H9 (cell line): ENCODE measurements at regions not wholly inside any gene's neighbourhood (a gene's known extent, or its start where the extent isn't known, plus 50 kb on each side); places are given as distances from the start of the nearest gene placed in this dataset.

Source experiments
- DNase-seq: peaks from one replicate; pipeline ENCODE4 v3.0.0-alpha.2; 2017
- H2AFZ ChIP-seq: one replicate; pipeline ENCODE4 v1.6.1; 2013; ENCODE audit warnings: mild to moderate bottlenecking, low read length, control low read depth, moderate library complexity
- H2AK5ac ChIP-seq: 2 replicates; pipeline ENCODE4 v1.6.1; 2013; ENCODE audit warnings: low read length, control low read depth, mixed read lengths; ENCODE audit not compliant: insufficient read length
- H2BK120ac ChIP-seq: one replicate; pipeline ENCODE4 v1.6.1; 2013; ENCODE audit warnings: low read depth, mild to moderate bottlenecking, low read length, control low read depth, inconsistent platforms; ENCODE audit not compliant: poor library complexity, severe bottlenecking
- H2BK12ac ChIP-seq: 2 replicates; pipeline ENCODE4 v1.6.1; 2013; ENCODE audit warnings: low read length, control low read depth, mixed read lengths, low read depth; ENCODE audit not compliant: insufficient read length
- H2BK15ac ChIP-seq: 2 replicates; pipeline ENCODE4 v1.6.1; 2013; ENCODE audit warnings: low read depth, low read length, control low read depth
- H2BK20ac ChIP-seq: one replicate; pipeline ENCODE4 v1.6.1; 2013; ENCODE audit warnings: low read depth, mild to moderate bottlenecking, low read length, control low read depth, inconsistent platforms; ENCODE audit not compliant: poor library complexity, severe bottlenecking
- H2BK5ac ChIP-seq: 2 replicates; pipeline ENCODE4 v1.6.1; 2013; ENCODE audit warnings: low read length, control low read depth, mixed read lengths; ENCODE audit not compliant: insufficient read length
- H3K14ac ChIP-seq: 2 replicates; pipeline ENCODE4 v1.6.1; 2013; ENCODE audit warnings: low read length, control low read depth; ENCODE audit not compliant: insufficient read depth
- H3K18ac ChIP-seq: 2 replicates; pipeline ENCODE4 v1.6.1; 2013; ENCODE audit warnings: low read depth, mild to moderate bottlenecking, mixed read lengths, low read length, control low read depth; ENCODE audit not compliant: insufficient read length
- H3K23ac ChIP-seq: 2 replicates; pipeline ENCODE4 v1.6.1; 2013; ENCODE audit warnings: low read length, control low read depth, mixed read lengths, low read depth; ENCODE audit not compliant: insufficient read length
- H3K23me2 ChIP-seq: 2 replicates; pipeline ENCODE4 v1.6.1; 2013; ENCODE audit warnings: low read depth, mild to moderate bottlenecking, mixed read lengths, low read length, control low read depth; ENCODE audit not compliant: insufficient read length, poor library complexity, severe bottlenecking
- H3K27ac ChIP-seq: 2 replicates; pipeline ENCODE4 v1.5.1; 2013; ENCODE audit warnings: low read length, control low read depth, mixed read lengths, low read depth; ENCODE audit not compliant: insufficient read length
- H3K27me3 ChIP-seq: 2 replicates; pipeline ENCODE4 v1.6.1; 2013; ENCODE audit warnings: low read length, control low read depth, inconsistent platforms; ENCODE audit not compliant: insufficient read depth
- H3K4ac ChIP-seq: 2 replicates; pipeline ENCODE4 v1.6.1; 2013; ENCODE audit warnings: low read depth, mild to moderate bottlenecking, control low read depth, inconsistent platforms, low read length, moderate library complexity
- H3K4me1 ChIP-seq: 2 replicates; pipeline ENCODE4 v1.6.1; 2013; ENCODE audit warnings: low read length, control low read depth, inconsistent platforms; ENCODE audit not compliant: insufficient read depth
- H3K4me2 ChIP-seq: 2 replicates; pipeline ENCODE4 v1.6.1; 2013; ENCODE audit warnings: low read length, control low read depth, mixed read lengths; ENCODE audit not compliant: insufficient read length, insufficient read depth
- H3K56ac ChIP-seq: 2 replicates; pipeline ENCODE4 v1.6.1; 2013; ENCODE audit warnings: low read depth, mild to moderate bottlenecking, mixed read lengths, low read length, control low read depth; ENCODE audit not compliant: insufficient read length
- H3K79me1 ChIP-seq: 2 replicates; pipeline ENCODE4 v1.6.1; 2013; ENCODE audit warnings: low read depth, mild to moderate bottlenecking, moderate library complexity, low read length, control low read depth, inconsistent platforms; ENCODE audit not compliant: insufficient read depth, poor library complexity, severe bottlenecking
- H3K79me2 ChIP-seq: 2 replicates; pipeline ENCODE4 v1.6.1; 2013; ENCODE audit warnings: low read length, control low read depth, inconsistent platforms; ENCODE audit not compliant: insufficient read depth
- H3K9ac ChIP-seq: 2 replicates; pipeline ENCODE4 v1.6.1; 2013; ENCODE audit warnings: low read length, control low read depth, mixed read lengths; ENCODE audit not compliant: insufficient read length; ENCODE audit errors: extremely low read depth
- H3K9me3 ChIP-seq: one replicate; pipeline ENCODE4 v1.6.1; 2013; ENCODE audit warnings: low read depth, low read length, inconsistent platforms; ENCODE audit not compliant: control insufficient read depth
- H3T11ph ChIP-seq: one replicate; pipeline ENCODE4 v1.6.1; 2013; ENCODE audit warnings: mild to moderate bottlenecking, low read length, control low read depth, inconsistent platforms
- H4K20me1 ChIP-seq: one replicate; pipeline ENCODE4 v1.6.1; 2013; ENCODE audit not compliant: control insufficient read depth, insufficient read length, insufficient read depth
- H4K5ac ChIP-seq: 2 replicates; pipeline ENCODE4 v1.6.1; 2013; ENCODE audit warnings: low read depth, mild to moderate bottlenecking, mixed read lengths, low read length, control low read depth; ENCODE audit not compliant: insufficient read length
- H4K8ac ChIP-seq: replicated peaks from 2 replicates; pipeline ENCODE4 v1.6.1; 2013; ENCODE audit warnings: low read length, control low read depth, mixed read lengths, low read depth; ENCODE audit not compliant: insufficient read length
- H4K91ac ChIP-seq: 2 replicates; pipeline ENCODE4 v1.6.1; 2013; ENCODE audit warnings: low read depth, mild to moderate bottlenecking, moderate library complexity, mixed read lengths, low read length, control low read depth; ENCODE audit not compliant: insufficient read length
- H3K27ac Mint-ChIP-seq, 3 experiments: 2 replicates in 2 of 3; 3 replicates in 1 of 3; pipeline ENCODE4 v1.8.0; 2020 to 2021; ENCODE audit warnings: mixed read lengths in 3 of 3, mild to moderate bottlenecking in 1 of 3, moderate library complexity in 1 of 3
- H3K27me3 Mint-ChIP-seq: 2 replicates; pipeline ENCODE4 v1.8.0; 2021; ENCODE audit warnings: low read depth, mild to moderate bottlenecking, moderate library complexity, mixed read lengths
- H3K36me3 Mint-ChIP-seq, 3 experiments: 2 replicates in 2 of 3; 3 replicates in 1 of 3; pipeline ENCODE4 v1.8.0; 2020 to 2021; ENCODE audit warnings: low read depth in 3 of 3, mixed read lengths in 3 of 3; ENCODE audit not compliant: insufficient read depth in 1 of 3
- H3K4me1 Mint-ChIP-seq, 2 experiments: 2 replicates each; pipeline ENCODE4 v1.8.0; 2020; ENCODE audit warnings: mixed read lengths in 2 of 2
- H3K4me3 Mint-ChIP-seq, 2 experiments: 2 replicates in 1 of 2; 3 replicates in 1 of 2; pipeline ENCODE4 v1.8.0; 2020 to 2021; ENCODE audit warnings: mild to moderate bottlenecking in 2 of 2, mixed read lengths in 2 of 2, moderate library complexity in 1 of 2
- H3K9me3 Mint-ChIP-seq, 2 experiments: 2 replicates in 1 of 2; 3 replicates in 1 of 2; pipeline ENCODE4 v1.8.0; 2020; ENCODE audit warnings: mild to moderate bottlenecking in 2 of 2, mixed read lengths in 2 of 2, moderate library complexity in 1 of 2
- CTCF ChIP-seq: fragments of 200-600 bp; sonication (generic); conservative IDR thresholded peaks from 3 replicates; pipeline ENCODE4 v1.8.0; 2021; ENCODE audit warnings: antibody characterized with exemption, mild to moderate bottlenecking
- WGBS: extraction: QIAGEN DNeasy Blood & Tissue Kit; methylation state at CpG from one replicate; pipeline ENCODE4 v1.1.7; 2013; ENCODE audit warnings: missing lambda C conversion rate, low lambda C conversion rate, mixed read lengths; ENCODE audit not compliant: insufficient read length; ENCODE audit errors: extremely low coverage; 5-methylcytosine and 5-hydroxymethylcytosine counted together

GRCh38 chr17:17398188-17398942, 78.4 kb upstream of the MED9 start:
- TF ChIP-seq CTCF: no peak
- no CpG with 5 or more reads among the region's 8 CpGs for WGBS
- Histone ChIP-seq H3K23me2 (no peaks in the 10 kb centered on the region), H3K4me2 (no peak overlapping the region), H2BK12ac (no peak overlapping the region), H3K23ac (no peak overlapping the region), H3K14ac (no peak overlapping the region), H3K18ac (no peak overlapping the region), H3K4me1 (no peaks in the 10 kb centered on the region), H2BK120ac (no peak overlapping the region), H2AFZ (no peak overlapping the region), H3K79me1 (no peaks in the 10 kb centered on the region), H3T11ph (no peak overlapping the region), H2BK5ac (no peak overlapping the region), H3K9ac (no peak overlapping the region), H3K79me2 (no peaks in the 10 kb centered on the region), H3K27ac (no peak overlapping the region), H2BK20ac (no peak overlapping the region), H2BK15ac (no peak overlapping the region), H3K56ac (no peak overlapping the region), H4K8ac (no peak overlapping the region), H3K4ac (no peak overlapping the region), H3K27me3 (no peaks in the 10 kb centered on the region; the same call in 1 of the 2 replicates), H4K20me1 (peaks cover 2% of the 10 kb centered on the region), H2AK5ac (no peak overlapping the region), H3K9me3 (no peaks in the 10 kb centered on the region), H4K5ac (no peak overlapping the region), H4K91ac (no peak overlapping the region)
- Mint-ChIP-seq H3K27me3 (peaks cover 14% of the 10 kb centered on the region), H3K36me3 (no peaks in the 10 kb centered on the region), H3K27ac (no peak overlapping the region), H3K4me1 (peaks cover under 1 to 3% of the 10 kb centered on the region in 2 experiments; a peak in 1 of 4 replicates), H3K9me3 (no peaks in the 10 kb centered on the region), H3K4me3 (no peak overlapping the region)
- DNase-seq: no peak
